Activated CD4-positive, alpha-beta T cell treated with anti-CD3 and anti-CD28 coated beads for 24 hours (primary cell): ENCODE measurements at regions not wholly inside any gene's neighbourhood (a gene's known extent, or its start where the extent isn't known, plus 50 kb on each side); places are given as distances from the start of the nearest gene placed in this dataset.

Experiments used
- DNase-seq, 2 donors: peaks; one replicate each; pipeline ENCODE4 v3.0.0-alpha.2; 2020; ENCODE audit warnings: low read depth in 2 of 2

DNA sequence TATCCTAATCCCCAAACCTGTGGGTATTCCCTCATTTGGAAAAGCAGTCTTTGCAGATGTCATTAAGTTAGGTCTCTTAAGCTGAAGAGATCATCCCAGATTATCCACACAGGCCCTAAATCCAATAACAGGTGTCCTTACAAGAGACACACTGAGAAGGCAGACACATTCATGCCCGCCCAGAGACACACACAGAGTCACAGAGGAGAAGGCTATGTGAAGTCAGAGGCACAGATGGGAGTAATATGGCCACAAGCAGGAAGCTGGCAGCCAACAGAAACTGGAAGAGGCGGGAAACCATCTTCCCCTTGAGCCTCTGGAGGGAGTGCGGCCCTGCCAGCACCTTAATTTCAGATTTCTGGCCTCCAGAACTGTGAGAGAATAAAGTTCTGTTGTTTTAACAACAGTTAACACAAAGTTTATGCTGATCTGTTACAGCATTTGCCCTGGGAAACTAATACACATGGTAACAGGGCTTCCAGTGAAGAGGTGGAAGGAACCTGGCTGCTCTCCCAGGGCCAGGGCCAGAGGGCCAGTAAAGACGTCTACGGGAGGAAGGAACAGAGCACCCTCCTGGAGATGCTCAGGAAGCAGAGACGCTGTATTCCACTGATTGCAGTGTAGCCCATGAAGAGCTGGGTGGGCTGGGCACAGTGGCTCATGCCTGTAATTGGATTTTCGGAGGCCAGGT is 217.5 kb downstream of the GLI2 start:
- no peak for DNase-seq

DNA sequence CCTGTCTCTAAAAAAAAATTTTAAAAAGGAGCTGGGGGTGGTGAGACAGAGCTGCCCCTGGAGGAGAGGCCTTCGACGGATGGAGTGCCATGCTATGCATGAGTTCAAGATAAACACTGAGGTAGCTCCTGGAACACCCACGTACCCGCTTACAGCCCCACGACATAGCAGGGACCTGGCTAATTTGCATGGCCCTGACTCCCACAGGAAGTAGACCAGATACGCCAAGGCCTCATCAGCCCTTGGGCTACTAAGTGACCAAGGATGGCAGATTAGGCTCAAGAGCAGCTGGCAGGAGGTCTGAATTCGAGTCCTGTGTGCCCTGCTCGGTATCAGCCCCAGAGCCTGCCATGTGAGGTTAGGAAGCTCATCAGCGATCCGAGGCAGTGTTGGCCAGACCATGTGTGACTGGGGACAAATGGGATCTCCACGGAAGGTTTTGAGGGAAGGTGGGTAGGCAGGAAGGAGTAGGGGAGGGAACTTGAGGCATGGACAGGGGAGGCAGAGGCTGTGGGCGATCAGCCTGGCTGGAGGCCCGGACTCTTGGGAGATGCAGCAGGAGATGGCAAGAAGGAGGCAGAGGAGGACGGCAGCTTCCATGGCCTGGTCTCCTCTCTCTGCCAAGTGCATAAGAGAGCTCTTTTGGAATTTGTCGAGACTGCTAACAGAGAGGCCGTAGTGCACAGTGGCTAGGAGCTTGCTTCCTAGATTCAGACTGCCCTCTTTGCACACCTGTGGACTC is 218.3 kb downstream of the GLI2 start:
- no peak for DNase-seq

DNA sequence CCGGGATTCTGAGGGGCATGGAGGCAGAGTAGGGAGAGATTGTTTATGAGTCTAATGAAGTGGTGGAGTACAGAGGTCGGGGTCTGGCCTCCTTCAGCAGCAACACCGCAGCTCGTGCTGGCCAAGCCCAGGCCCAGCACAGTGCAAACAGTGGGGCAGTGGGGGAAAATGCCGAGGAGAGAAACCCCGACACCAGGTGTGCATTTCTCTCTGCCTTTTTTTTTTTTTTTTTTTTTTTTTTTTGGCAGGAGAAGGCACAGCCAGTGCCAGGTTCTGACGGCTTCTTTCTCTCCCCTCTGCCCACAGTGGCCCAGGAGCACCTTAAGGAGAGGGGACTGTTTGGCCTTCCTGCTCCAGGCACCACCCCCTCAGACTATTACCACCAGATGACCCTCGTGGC is 219.3 kb downstream of the GLI2 start:
- no peak for DNase-seq

DNA sequence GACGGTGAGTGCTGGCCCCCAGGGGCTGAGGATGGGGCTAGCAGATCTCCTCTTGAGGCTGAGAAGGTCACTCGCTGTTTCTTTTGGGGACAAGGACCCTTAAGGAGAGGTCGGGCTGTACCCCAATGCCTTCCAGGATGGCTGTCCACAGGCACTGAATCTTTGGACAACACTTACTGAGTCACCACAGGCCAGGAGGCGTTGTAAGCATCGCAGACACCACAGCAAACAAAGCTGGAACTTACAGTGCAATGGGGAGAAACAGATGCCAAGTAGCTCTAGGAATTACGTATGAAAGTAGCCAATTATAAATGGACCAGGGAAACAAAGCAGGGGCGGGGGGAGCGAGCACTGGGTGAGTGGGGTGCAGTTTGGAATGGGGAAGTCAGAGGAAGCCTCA is 219.8 kb downstream of the GLI2 start:
- DNase-seq = no peak

- DNase-seq = no peak
These were observed 221.0 kb downstream of the GLI2 start for GRCh38 chr2:120956486-120957156.

DNA sequence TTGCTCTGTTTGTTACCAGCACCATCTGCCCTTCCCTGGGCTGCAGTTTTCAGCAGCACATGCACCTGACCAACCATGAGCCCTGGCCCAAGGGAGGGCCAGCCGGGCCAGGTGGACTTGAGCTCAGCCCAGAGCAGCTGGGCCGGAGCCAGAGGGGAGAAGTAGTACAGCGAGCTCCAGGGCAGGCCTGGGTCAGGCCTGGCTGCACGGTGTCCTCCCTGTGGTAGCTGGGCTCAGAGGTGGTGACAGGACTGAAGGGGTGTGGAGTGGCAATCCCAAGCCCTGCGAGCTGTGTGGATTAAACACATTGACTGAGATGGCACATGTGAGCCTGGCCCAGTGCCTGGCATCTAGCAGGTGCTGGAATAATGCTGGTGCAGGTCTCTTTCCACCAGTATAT is 222.2 kb downstream of the GLI2 start:
- DNase-seq = no peak

DNA sequence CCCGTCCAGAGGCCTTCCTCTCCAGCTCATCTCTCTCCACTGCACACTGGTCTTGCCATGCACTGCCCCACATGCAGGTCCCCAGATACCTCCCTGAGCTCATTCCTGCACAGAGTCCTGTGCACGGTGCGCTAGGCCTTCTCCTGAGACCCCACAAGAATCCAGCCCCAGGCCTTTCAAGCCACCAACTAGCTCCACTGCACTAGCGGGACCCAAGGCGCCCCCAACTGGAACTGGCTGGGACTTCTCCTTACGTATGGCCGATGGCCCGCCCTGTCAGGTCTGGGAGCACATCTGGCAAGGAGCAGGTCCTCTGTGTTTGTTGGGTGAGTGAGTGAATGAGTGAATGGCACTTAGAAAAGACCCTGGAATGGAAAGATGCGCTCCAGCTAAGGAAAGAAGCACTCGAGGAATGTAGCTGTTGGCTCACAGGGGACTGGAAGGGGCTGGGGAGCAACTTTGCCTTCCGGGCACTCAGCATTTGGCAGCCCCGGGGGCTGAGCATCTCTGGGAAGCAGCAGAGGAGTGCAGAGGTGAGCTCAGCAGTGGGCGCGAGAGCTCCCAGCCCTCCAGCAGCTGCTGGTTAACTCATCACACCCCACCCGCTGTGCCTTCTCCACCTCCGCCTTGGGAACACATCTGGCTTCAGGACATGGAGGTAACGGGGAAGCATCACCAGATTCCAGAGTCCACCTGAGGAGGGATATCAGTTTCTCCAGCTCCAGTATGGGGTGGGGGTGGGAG is 223.1 kb downstream of the GLI2 start:
- no peak for DNase-seq

GRCh38 chr2:120959426-120959825 is 223.8 kb downstream of the GLI2 start:
- no peak for DNase-seq

GRCh38 chr2:120960770-120961366 is 225.2 kb downstream of the GLI2 start:
- no peak for DNase-seq

- DNase-seq = no peak
These were observed 225.7 kb downstream of the GLI2 start for GRCh38 chr2:120961396-120961795.

DNA sequence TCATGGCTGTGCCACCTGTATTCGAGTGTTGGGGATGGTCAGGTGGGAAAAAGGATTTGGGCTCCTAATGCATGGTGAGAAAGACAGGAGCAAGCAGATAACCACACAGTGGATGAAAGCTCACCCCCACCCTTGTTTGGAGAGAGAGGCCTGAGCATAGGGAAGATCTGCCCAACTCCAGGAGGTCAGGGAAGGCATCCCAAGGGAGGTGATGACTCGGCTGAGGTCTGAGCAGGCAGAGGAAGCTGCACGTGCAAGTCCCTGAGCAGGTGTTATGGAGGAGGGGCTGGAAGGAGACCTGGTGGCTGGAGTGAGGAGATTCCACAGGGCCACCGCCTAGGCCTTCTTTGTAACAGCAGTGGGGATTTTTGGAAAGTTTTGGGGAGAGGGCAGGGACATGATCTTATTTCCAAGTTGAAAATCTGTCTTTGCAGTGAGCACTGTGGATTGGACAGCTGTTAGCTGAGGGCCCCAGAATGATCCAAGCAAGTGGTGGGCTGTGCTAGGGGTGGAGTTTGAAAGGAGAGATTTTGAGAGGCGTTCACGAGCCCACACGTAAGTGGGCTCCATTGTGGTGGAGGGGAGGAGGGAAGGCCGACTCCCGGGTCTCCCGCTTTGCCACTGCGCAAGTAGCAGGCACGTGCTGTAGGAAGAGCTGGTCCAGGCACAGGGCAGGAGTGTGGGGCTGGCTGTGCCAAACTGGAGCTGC is 228.5 kb downstream of the GLI2 start:
- no peak for DNase-seq

GRCh38 chr2:120964819-120965218 is 229.2 kb downstream of the GLI2 start:
- no peak for DNase-seq

GRCh38 chr2:120966510-120967254 is 231.0 kb downstream of the GLI2 start:
- DNase-seq = no peak

- no peak for DNase-seq
These were observed 232.8 kb downstream of the GLI2 start for GRCh38 chr2:120968307-120969015.

GRCh38 chr2:120969613-120970355 is 234.1 kb downstream of the GLI2 start:
- DNase-seq = no peak

GRCh38 chr2:120971866-120972265 is 236.2 kb downstream of the GLI2 start:
- DNase-seq = no peak

DNA sequence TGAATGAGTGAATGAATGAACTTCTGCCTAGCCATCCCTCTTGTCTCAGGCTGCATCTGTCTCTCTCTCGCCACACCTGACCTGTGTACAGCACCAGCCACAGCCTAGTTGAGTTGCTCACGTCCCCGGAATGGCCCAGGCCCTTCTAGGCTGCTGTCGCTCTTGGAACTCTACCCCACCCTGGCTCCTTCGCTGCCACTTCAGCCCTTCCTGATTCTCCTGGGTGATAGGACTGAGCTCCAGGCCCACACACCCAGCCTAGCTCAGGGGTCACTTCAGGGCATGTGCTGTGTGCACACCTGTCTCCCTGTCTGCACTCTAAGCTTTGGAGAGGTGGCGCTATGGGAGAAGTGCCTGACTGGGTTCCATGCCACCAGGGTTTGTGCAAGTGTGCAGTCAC is 236.6 kb downstream of the GLI2 start:
- DNase-seq = no peak

DNA sequence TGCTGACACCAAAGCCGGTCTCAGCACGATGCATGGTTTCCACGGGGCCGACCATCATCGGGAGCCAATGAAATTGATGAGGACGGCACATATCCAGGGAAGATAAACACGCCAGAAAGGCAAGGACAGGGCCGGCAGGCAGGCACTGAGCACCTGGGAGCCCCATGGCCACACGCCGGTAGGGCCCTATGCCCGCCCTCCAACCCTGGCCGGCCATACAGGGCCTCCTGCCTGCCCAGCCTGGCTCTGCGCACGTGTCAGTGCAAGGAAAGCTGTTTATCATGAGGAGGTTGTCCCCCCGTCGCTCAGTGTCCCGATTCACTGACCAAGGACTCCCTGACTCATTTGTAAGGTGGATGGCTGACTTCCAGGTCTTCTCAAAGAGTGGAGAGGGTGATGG is 237.5 kb downstream of the GLI2 start:
- DNase-seq = no peak

DNA sequence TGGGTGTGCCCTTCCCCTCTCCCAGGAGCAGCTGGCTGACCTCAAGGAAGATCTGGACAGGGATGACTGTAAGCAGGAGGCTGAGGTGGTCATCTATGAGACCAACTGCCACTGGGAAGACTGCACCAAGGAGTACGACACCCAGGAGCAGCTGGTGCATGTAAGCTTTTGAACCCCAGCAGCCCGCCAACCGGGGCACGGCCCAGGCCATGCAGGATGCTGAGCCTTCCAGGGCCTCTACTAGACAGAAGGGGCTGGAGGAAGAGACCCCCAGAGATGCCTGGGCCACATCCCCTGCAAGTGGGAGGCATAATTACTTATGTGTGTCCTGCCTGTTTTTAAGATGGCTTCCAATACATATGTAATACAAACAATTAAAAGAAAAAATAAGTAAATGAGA is 239.3 kb downstream of the GLI2 start:
- no peak for DNase-seq
